Aorta (tissue), 5 donors: ENCODE measurements at regions not wholly inside any gene's neighbourhood (a gene's known extent, or its start where the extent isn't known, plus 50 kb on each side); places are given as distances from the start of the nearest gene placed in this dataset.
"Not testable (repeated sequence)": the region's sequence is repeated elsewhere in the genome, so short reads cannot be mapped to it uniquely, and the experiment has no call there.

Experiments used
- ATAC-seq: fragments of 200-7000 bp; cut with Tn5 transposase; one replicate; pipeline ENCODE4 v1.9.1; 2022; ENCODE audit warnings: moderate library complexity; ENCODE audit not compliant: low FRiP score
- DNase-seq, 2 donors: peaks; one replicate each; pipeline ENCODE4 v3.0.0-alpha.2; 2020
- H3K27ac ChIP-seq, 2 donors: one replicate each; pipeline ENCODE4 v1.5.1; 2013; ENCODE audit warnings: low read length in 2 of 2, mild to moderate bottlenecking in 2 of 2, moderate library complexity in 2 of 2, control low read depth in 1 of 2, inconsistent platforms in 1 of 2, low read depth in 1 of 2
- H3K27me3 ChIP-seq, 2 donors: one replicate each; pipeline ENCODE4 v1.6.1; 2013; ENCODE audit warnings: control low read depth in 1 of 2, low read length in 1 of 2, mild to moderate bottlenecking in 1 of 2, moderate library complexity in 1 of 2; ENCODE audit not compliant: insufficient read depth in 2 of 2, control insufficient read depth in 1 of 2
- H3K36me3 ChIP-seq, 2 donors: one replicate each; pipeline ENCODE4 v1.6.1; 2013; ENCODE audit warnings: control low read depth in 1 of 2, low read length in 1 of 2, mild to moderate bottlenecking in 1 of 2; ENCODE audit not compliant: insufficient read depth in 2 of 2, control insufficient read depth in 1 of 2
- H3K4me1 ChIP-seq, 2 donors: one replicate each; pipeline ENCODE4 v1.6.1; 2013; ENCODE audit warnings: low read length in 2 of 2, control low read depth in 1 of 2, mild to moderate bottlenecking in 1 of 2, moderate library complexity in 1 of 2; ENCODE audit not compliant: insufficient read depth in 2 of 2, control insufficient read depth in 1 of 2
- H3K4me3 ChIP-seq, 2 donors: one replicate each; pipeline ENCODE4 v1.5.1; 2013; ENCODE audit warnings: low read length in 2 of 2, control low read depth in 1 of 2, mild to moderate bottlenecking in 1 of 2
- H3K9me3 ChIP-seq: one replicate; pipeline ENCODE4 v1.6.1; 2013; ENCODE audit warnings: mild to moderate bottlenecking, low read length; ENCODE audit not compliant: control insufficient read depth
- WGBS, 2 donors: extraction: QIAGEN DNeasy Blood & Tissue Kit; methylation state at CpG; one replicate each; pipeline ENCODE4 v1.1.7; 2013; 5-methylcytosine and 5-hydroxymethylcytosine counted together
- intact Hi-C, 2 donors: fragments of 100-400 bp; cut with DNase I; formaldehyde crosslinking; loops; one replicate each; pipeline versions ENCODE4 v1.14.2 to v1.15.0; 2022
- donor health status: healthy with polysubstance abuse.
- donor health status: Bipolar disorder and iron deficiency.
- donor health status: DM: no; HTN: no; CAD: no.
- donor health status: DM: no; HTN: no; CAD: no.
- donor health status: DM: yes; HTN: yes; CAD: no.

DNA sequence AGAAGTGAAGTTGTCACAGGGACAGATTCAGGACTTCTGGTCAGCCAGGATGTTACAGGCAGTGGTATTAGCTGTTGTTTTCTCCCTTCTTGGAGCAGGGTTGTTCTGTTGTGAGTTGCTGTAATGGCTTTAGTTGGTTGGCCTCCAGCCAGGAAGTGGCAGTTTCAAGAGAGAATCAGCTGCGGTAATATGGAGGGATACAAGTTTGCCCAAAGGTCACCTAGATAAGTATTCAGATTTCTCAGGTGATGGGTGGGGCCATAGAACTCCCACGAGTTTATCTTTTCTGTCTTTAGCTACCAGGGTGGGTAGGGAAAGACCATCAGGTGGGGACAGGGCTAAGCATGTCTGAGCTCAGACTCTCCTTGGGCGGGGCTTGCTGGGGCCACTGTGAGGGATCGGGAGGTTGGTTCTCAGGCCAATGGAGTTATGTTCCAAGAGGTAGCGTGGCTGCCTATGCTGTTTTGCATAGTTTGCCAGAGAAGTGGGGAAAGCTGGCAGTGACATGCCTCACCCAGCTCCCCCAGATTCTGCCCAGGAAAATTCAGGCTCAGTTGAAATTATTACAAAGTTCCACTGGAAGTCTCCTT lies 640.4 kb upstream of the CHAC2 start:
- Histone ChIP-seq H3K36me3 (no peaks in the 10 kb centered on the region), H3K4me3 (no peak overlapping the region), H3K9me3 (no peaks in the 10 kb centered on the region), H3K27ac (no peak overlapping the region), H3K4me1 (no peaks in the 10 kb centered on the region), H3K27me3 (no peaks in the 10 kb centered on the region)
- intact Hi-C loops = no loop called here
- no peak for ATAC-seq
- no peak for DNase-seq
- 78 to 90% methylated on average over 5 of the region's 5 CpGs for WGBS, 2 donors

DNA sequence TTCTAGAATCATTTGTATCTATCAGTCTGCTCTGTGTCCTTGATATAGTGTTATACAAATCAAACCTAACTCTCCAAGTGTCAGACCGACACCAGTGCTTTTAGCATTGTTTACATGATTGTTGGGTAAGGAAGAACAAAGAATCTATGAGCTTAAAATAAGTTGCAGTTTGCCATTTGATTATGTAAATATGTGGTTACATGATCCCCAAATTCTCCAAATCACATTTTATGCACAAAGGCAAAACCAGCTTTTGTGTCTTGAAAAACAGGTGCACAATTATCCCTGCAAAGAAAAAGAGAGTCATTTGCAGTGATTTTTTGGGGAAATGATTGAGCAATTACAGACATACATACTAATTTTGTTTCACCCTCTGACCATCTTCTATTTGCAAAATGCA lies 652.6 kb upstream of the CHAC2 start:
- H3K9me3 ChIP-seq = peaks cover 2% of the 10 kb centered on the region
- no peak overlapping the region for H3K27ac ChIP-seq
- H3K36me3 ChIP-seq = no peaks in the 10 kb centered on the region
- DNase-seq (no peak), ATAC-seq (no peak)
- H3K27me3 ChIP-seq = no peaks in the 10 kb centered on the region
- H3K4me3 ChIP-seq = no peak overlapping the region
- intact Hi-C loops = no loop called here
- WGBS, 2 donors = 91 to 95% methylated on average over 1 of the region's 1 CpG
- no peaks in the 10 kb centered on the region for H3K4me1 ChIP-seq

DNA sequence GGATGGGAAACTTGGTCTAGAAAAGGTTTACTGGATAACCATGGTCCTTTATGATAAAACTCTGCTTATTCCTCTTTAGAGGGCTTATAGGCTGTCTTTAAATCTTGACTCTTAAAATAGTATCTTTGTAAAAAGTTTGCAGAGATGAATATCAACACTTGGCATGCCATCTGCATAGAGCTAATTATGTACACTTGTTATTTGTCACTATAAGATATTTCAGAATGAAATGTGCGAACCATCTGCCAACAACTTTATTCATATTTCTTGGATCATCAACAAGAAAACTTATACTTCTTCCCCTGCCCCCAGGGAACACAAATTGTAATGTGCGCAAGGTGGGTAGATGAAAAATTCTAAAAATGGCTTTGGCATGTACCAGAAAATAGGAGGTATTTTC lies 653.0 kb upstream of the CHAC2 start:
- Histone ChIP-seq H3K4me1 (no peaks in the 10 kb centered on the region), H3K36me3 (no peaks in the 10 kb centered on the region), H3K27ac (no peak overlapping the region), H3K9me3 (peaks cover 2% of the 10 kb centered on the region), H3K27me3 (no peaks in the 10 kb centered on the region), H3K4me3 (no peak overlapping the region)
- WGBS, 2 donors = 84 to 91% methylated on average over 2 of the region's 2 CpGs
- no peak for ATAC-seq
- intact Hi-C loops = no loop called here
- no peak for DNase-seq

DNA sequence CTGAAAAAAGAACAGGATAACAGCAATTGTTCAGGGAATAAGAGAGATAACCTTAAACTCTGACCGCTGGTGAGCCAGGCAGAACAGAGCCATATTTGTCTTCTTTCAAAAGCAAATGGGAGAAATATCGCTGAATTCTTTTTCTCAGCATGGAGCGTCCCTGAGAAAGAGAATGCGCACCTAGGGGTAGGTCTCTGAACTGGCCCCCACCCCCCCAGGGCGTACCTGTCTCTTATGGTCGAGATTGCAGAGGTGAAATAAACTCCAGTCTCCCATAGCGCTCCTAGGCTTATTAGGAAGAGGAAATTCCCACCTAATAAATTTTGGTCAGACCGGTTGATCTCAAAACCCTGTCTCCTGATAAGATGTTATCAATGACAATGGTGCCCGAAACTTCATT lies 655.2 kb upstream of the CHAC2 start:
- H3K9me3 ChIP-seq, ATAC-seq, H3K36me3 ChIP-seq, H3K27ac ChIP-seq, H3K4me3 ChIP-seq, intact Hi-C loops, H3K27me3 ChIP-seq, DNase-seq, H3K4me1 ChIP-seq: not testable (repeated sequence)
- 74 to 77% methylated on average over 8 to 9 of the region's 9 CpGs for WGBS, 2 donors

DNA sequence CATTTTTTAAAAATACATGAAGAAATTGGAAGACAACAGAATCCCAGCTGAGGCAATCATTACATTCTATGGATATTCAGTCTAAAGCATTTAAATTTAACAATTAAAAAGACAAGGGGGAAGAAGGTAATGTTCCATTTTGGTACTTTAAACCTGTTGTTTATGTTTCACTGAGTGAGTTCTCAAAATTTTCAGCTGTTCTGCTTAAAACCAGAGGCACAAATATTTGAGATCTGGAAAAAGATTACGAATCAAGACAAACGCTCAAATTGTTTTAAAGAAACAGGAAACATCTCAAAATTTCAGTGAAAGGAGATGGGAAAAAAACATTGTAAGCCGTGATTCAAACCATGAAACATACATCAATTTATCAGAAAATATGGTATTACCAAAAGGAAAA lies 656.2 kb upstream of the CHAC2 start:
- 62 to 65% methylated on average over 3 of the region's 3 CpGs for WGBS, 2 donors
- H3K27ac ChIP-seq = no peak overlapping the region
- no peaks in the 10 kb centered on the region for H3K36me3 ChIP-seq
- no peaks in the 10 kb centered on the region for H3K27me3 ChIP-seq
- intact Hi-C loops = no loop called here
- ATAC-seq (no peak), DNase-seq (no peak)
- peaks cover 2% of the 10 kb centered on the region for H3K9me3 ChIP-seq
- no peaks in the 10 kb centered on the region for H3K4me1 ChIP-seq
- H3K4me3 ChIP-seq = no peak overlapping the region

DNA sequence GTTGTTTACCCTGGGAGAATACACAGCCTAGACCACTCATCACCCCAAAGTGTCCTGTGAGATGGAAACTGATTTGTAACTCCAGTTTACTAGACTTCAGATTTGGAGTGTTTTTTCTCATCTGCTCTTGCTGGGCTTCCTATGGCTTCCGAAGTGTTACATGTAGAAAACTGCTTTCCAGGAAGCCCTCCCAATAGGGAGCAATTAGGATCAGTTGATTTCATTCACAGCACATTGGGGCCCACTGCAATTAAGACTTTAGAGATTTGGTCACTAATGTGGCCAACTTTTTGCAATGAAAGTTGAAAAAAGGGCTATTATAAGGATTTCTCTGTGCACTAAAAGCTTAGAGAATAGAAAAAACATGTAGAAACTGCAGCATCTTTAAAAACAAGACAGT lies 656.6 kb upstream of the CHAC2 start:
- Histone ChIP-seq H3K4me1 (no peaks in the 10 kb centered on the region), H3K36me3 (no peaks in the 10 kb centered on the region), H3K27me3 (no peaks in the 10 kb centered on the region), H3K4me3 (no peak overlapping the region), H3K27ac (no peak overlapping the region), H3K9me3 (peaks cover 2% of the 10 kb centered on the region)
- intact Hi-C loops = no loop called here
- ATAC-seq (no peak), DNase-seq (no peak)
- WGBS, 2 donors = 90 to 95% methylated on average over 1 of the region's 1 CpG

DNA sequence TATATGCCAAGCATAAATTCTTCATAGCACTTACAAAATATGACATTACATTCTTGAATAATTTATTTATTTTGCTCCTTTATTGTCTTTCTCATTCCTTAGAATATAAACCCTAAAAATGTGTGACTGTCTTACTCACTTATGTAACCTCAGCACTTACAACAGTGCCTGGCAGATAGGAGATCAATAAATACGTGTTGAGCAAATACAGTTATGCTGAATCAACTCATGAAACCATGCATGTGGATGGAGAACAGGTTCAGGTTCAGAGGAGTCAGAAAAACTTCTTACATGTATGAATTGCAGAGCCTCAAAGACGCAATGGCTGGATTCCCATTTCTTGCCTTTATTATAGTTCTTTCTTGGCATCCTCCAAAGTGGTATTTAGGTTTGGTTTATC lies 659.4 kb upstream of the CHAC2 start:
- 90 to 95% methylated on average over 2 of the region's 2 CpGs for WGBS, 2 donors
- Histone ChIP-seq H3K36me3 (no peaks in the 10 kb centered on the region), H3K27me3 (no peaks in the 10 kb centered on the region), H3K27ac (no peak overlapping the region), H3K9me3 (no peaks in the 10 kb centered on the region), H3K4me1 (no peaks in the 10 kb centered on the region), H3K4me3 (no peak overlapping the region)
- ATAC-seq (no peak), DNase-seq (no peak)
- intact Hi-C loops = no loop called here

DNA sequence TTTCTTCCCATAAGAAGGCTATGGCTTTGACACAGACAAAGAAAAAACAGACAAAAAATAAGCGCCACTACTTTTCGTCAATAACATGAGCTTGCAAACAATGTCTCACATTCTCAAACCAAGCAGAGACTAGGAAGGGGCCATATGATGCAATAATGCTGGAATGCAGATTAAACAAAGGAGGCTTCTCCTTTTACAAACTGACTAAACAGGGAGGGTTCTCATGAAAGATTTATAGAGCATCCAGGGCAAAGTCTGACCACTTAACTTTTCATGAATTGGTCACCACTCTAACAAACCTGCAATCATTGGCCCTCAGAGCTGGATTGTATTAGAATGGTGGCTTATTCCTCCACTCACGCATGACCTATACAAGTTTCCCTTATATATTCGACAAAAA lies 663.3 kb upstream of the CHAC2 start:
- no peak overlapping the region for H3K4me3 ChIP-seq
- DNase-seq = no peak
- H3K27me3 ChIP-seq = no peaks in the 10 kb centered on the region
- H3K9me3 ChIP-seq = no peaks in the 10 kb centered on the region
- H3K27ac ChIP-seq = no peak overlapping the region
- no peaks in the 10 kb centered on the region for H3K4me1 ChIP-seq
- WGBS, 2 donors = 85 to 91% methylated on average over 4 of the region's 4 CpGs
- H3K36me3 ChIP-seq = no peaks in the 10 kb centered on the region
- ATAC-seq = no peak
- intact Hi-C loops = no loop called here

DNA sequence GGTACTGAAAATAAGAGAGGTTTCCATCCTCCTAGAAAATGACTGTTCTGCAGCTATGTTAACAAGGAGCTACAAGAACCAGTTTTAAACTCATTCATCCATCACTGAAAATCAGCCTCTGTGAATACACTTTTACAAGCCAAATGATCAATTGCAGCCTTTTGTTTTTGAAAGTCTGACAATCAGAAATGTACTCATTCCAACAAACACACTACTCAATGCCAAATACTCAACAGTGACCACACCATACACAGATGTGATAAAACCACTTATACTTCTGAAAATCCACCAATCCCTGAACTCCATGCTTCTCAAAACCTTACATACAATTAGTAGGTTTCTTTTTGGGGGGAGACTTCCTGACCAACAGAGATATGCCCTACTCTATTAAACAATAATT lies 663.9 kb upstream of the CHAC2 start:
- no peaks in the 10 kb centered on the region for H3K9me3 ChIP-seq
- H3K27me3 ChIP-seq = no peaks in the 10 kb centered on the region
- H3K36me3 ChIP-seq = no peaks in the 10 kb centered on the region
- no peak for ATAC-seq
- intact Hi-C loops = no loop called here
- no peaks in the 10 kb centered on the region for H3K4me1 ChIP-seq
- no peak overlapping the region for H3K27ac ChIP-seq
- DNase-seq = no peak
- H3K4me3 ChIP-seq = no peak overlapping the region
